Stimulated activated CD4-positive, alpha-beta T cell treated with anti-CD3 and anti-CD28 coated beads, Interleukin-1b, Interleukin-23, amount 100 ng/mL, for 24 hours (primary cell): ENCODE measurements at regions not wholly inside any gene's neighbourhood (a gene's known extent, or its start where the extent isn't known, plus 50 kb on each side); places are given as distances from the start of the nearest gene placed in this dataset.
"Not testable (repeated sequence)": the region's sequence is repeated elsewhere in the genome, so short reads cannot be mapped to it uniquely, and the experiment has no call there.

Experiments used
- DNase-seq, 4 experiments: peaks; one replicate each; pipeline ENCODE4 v3.0.0-alpha.2; 2020; ENCODE audit warnings: low read depth in 4 of 4, low spot score in 1 of 4

- no peak for DNase-seq
Measured at GRCh38 chr3:159038405-159038804, 236.6 kb downstream of the MFSD1 start.

- no peak for DNase-seq
Measured at GRCh38 chr3:159039286-159039685, 237.4 kb downstream of the MFSD1 start.

GRCh38 chr3:159045279-159045885 lies 243.5 kb downstream of the MFSD1 start:
- no peak for DNase-seq

- no peak for DNase-seq
Measured at GRCh38 chr3:159047361-159047760, 245.5 kb downstream of the MFSD1 start.

GRCh38 chr3:159052494-159052893 lies 250.6 kb downstream of the MFSD1 start:
- DNase-seq: not testable (repeated sequence)

- no peak for DNase-seq
Measured at GRCh38 chr3:159057621-159058020, 255.8 kb downstream of the MFSD1 start.

- DNase-seq: no peak
Measured at GRCh38 chr3:159058859-159059258, 257.0 kb downstream of the MFSD1 start.

- no peak for DNase-seq
Measured at GRCh38 chr3:159059395-159059794, 257.5 kb downstream of the MFSD1 start.

GRCh38 chr3:159062734-159063410 lies 261.0 kb downstream of the MFSD1 start:
- DNase-seq: no peak

- DNase-seq: no peak
Measured at GRCh38 chr3:159069091-159069490, 267.2 kb downstream of the MFSD1 start, which contains the start of gene IQCJ. TSS of gene IQCJ (plus strand) at chr3:159069319.

- DNase-seq: no peak
Measured at GRCh38 chr3:159069866-159070425, 268.1 kb downstream of the MFSD1 start.

GRCh38 chr3:159074756-159075701 lies 273.2 kb downstream of the MFSD1 start:
- no peak for DNase-seq

- DNase-seq: no peak
Measured at GRCh38 chr3:159077860-159078259, 276.0 kb downstream of the MFSD1 start.

- no peak for DNase-seq
Measured at GRCh38 chr3:159080256-159080655, 278.4 kb downstream of the MFSD1 start.

GRCh38 chr3:159080821-159081220 lies 279.0 kb downstream of the MFSD1 start:
- no peak for DNase-seq

- no peak for DNase-seq
Measured at GRCh38 chr3:159082519-159082918, 280.7 kb downstream of the MFSD1 start.

GRCh38 chr3:159091936-159092335 lies 290.1 kb downstream of the MFSD1 start:
- DNase-seq: no peak

GRCh38 chr3:159102001-159102400 lies 300.1 kb downstream of the MFSD1 start:
- DNase-seq: no peak

- DNase-seq: no peak
Measured at GRCh38 chr3:159112724-159113123, 310.9 kb downstream of the MFSD1 start.

- no peak for DNase-seq
Measured at GRCh38 chr3:159113221-159113875, 311.5 kb downstream of the MFSD1 start.

GRCh38 chr3:159114582-159114981 lies 312.7 kb downstream of the MFSD1 start:
- no peak for DNase-seq
